Head of caudate nucleus (tissue), 42 donors: ENCODE measurements at regions not wholly inside any gene's neighbourhood (a gene's known extent, or its start where the extent isn't known, plus 50 kb on each side); places are given as distances from the start of the nearest gene placed in this dataset.
"Not testable (repeated sequence)": the region's sequence is repeated elsewhere in the genome, so short reads cannot be mapped to it uniquely, and the experiment has no call there.

Experiments
- DNase-seq, 42 donors: peaks; one replicate each; pipeline versions ENCODE4 v3.0.0 to v3.0.0-alpha.2; 2020 to 2021; ENCODE audit warnings: mixed read lengths in 7 of 42
- intact Hi-C: fragments of 100-400 bp; cut with DNase I; formaldehyde crosslinking; loops from one replicate; pipeline ENCODE4 v1.15.0; 2022

DNA sequence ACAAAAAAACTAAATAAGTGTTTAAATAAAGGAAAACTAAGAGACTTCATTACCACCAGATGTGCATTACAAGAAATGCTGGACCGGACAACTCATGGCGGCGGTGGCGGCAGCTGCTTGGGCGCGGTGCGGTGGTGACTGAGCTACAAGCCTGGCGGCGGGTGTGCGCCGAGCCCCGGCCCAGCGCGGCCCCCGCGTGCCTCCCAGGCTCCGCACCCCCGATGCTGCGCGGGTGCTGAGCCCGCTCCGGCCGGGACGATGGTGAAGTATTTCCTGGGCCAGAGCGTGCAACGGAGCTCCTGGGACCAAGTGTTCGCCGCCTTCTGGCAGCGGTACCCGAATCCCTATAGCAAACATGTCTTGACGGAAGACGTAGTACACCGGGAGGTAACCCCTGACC, 52.2 kb upstream of the RCOR3 start:
- no peak for DNase-seq
- intact Hi-C loops, result no loop called here

DNA sequence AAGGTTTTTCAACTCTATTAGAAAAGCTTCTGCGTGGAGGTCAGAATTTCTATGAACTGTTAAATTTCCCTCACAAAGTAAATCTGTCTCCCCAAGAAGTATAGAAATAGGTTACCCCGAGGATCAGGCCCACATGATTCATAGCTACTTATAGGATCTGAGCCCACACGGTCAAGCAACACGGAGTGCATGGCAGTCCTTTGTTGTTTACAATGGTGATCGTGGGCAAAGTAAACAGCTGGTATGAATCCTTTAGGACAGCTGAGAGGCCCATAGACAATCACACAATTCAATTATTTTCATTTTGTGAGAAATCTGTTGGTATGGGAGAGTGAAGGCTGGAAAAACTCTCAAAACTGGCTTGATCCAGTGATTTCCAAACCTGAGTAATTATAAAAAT, 58.9 kb upstream of the RCOR3 start:
- no peak for DNase-seq
- intact Hi-C loops, result no loop called here

GRCh38 chr1:211198880-211199279, 60.3 kb upstream of the RCOR3 start:
- DNase-seq, result peak in 1 of 42 donors; percentile 9

GRCh38 chr1:211198111-211198510, 61.1 kb upstream of the RCOR3 start:
- intact Hi-C loops, result no loop called here
- DNase-seq, result no peak

More at GRCh38 chr1:211198880-211199279, 60.3 kb upstream of the RCOR3 start:
- intact Hi-C loops, result no loop called here

GRCh38 chr1:211196880-211197279, 62.3 kb upstream of the RCOR3 start:
- DNase-seq, result no peak
- intact Hi-C loops, result no loop called here

DNA sequence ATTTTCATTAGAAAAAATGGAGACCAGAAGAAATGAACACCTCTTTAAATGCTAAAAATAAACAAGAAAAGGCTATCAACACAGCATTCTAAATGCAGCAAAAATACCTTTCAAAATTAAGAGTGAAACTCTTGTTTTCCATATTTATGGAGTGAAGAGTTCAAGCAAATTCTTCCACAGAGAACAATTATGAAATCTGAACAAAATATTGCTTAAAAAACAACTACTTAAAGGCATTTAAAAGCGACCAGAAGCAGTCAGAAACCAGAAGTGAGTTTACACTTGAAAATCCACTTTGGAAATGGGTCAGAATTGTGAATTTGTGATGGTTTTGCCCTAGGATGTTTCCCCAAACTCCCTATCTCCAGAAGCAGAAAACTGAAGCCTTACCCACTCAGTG, 60.9 kb upstream of the KCNH1 start:
- intact Hi-C loops, result no loop called here

GRCh38 chr1:211192227-211192626, 58.3 kb upstream of the KCNH1 start:
- intact Hi-C loops, result no loop called here
- DNase-seq, result no peak

More for the DNA sequence above, 60.9 kb upstream of the KCNH1 start:
- no peak for DNase-seq

GRCh38 chr1:211188721-211189120, 54.8 kb upstream of the KCNH1 start:
- DNase-seq, intact Hi-C loops: not testable (repeated sequence)

- DNase-seq, result no peak
- intact Hi-C loops, result no loop called here
Measured at GRCh38 chr1:211183747-211184313, 49.9 kb upstream of the KCNH1 start.
